ENCODE measurements at regions not wholly inside any gene's neighbourhood (a gene's known extent, or its start where the extent isn't known, plus 50 kb on each side); places are given as distances from the start of the nearest gene placed in this dataset.

GRCh38 chr17:70329721-70330120 lies 160.4 kb downstream of the KCNJ2 start:
- TF ChIP-seq CTCF (IDR thresholded peaks at IDR 0.05) (no peak), POLR2A (IDR thresholded peaks at IDR 0.05; ENCODE audit: low read depth) (no peak), POLR2AphosphoS5 (IDR thresholded peaks at IDR 0.05) (no peak)
